Mesenchymal stem cell (in vitro differentiated cells and primary cell): ENCODE measurements at regions not wholly inside any gene's neighbourhood (a gene's known extent, or its start where the extent isn't known, plus 50 kb on each side); places are given as distances from the start of the nearest gene placed in this dataset.

ENCODE experiments used
- DNase-seq: peaks from one replicate; pipeline ENCODE4 v3.0.0-alpha.2; 2013
- H2AFZ ChIP-seq: one replicate; pipeline ENCODE4 v1.6.1; 2013; ENCODE audit warnings: low read depth, mild to moderate bottlenecking, control low read depth, inconsistent platforms, low read length, moderate library complexity
- H2AK5ac ChIP-seq: 2 replicates; pipeline ENCODE4 v1.6.1; 2013; ENCODE audit warnings: low read length, moderate library complexity, mild to moderate bottlenecking, inconsistent platforms; ENCODE audit not compliant: severe bottlenecking
- H2BK120ac ChIP-seq: one replicate; pipeline ENCODE4 v1.6.1; 2013; ENCODE audit warnings: low read depth, mild to moderate bottlenecking, inconsistent platforms, low read length, moderate library complexity
- H2BK12ac ChIP-seq, 2 experiments: one replicate each; pipeline ENCODE4 v1.6.1; 2013; ENCODE audit warnings: inconsistent platforms in 2 of 2, low read length in 2 of 2, mild to moderate bottlenecking in 2 of 2, moderate library complexity in 2 of 2, control low read depth in 1 of 2
- H2BK15ac ChIP-seq: one replicate; pipeline ENCODE4 v1.6.1; 2013; ENCODE audit warnings: mild to moderate bottlenecking, low read depth, inconsistent platforms; ENCODE audit not compliant: poor library complexity, severe bottlenecking
- H2BK5ac ChIP-seq: 2 replicates; pipeline ENCODE4 v1.6.1; 2013; ENCODE audit warnings: low read depth, mild to moderate bottlenecking, low read length, control low read depth, inconsistent platforms; ENCODE audit not compliant: poor library complexity, severe bottlenecking
- H3K14ac ChIP-seq, 2 experiments: one replicate each; pipeline ENCODE4 v1.6.1; 2013; ENCODE audit warnings: inconsistent platforms in 2 of 2, low read length in 2 of 2, control low read depth in 1 of 2, mild to moderate bottlenecking in 1 of 2, moderate library complexity in 1 of 2
- H3K18ac ChIP-seq, 2 experiments: one replicate each; pipeline ENCODE4 v1.6.1; 2013; ENCODE audit warnings: inconsistent platforms in 2 of 2, low read length in 2 of 2, control low read depth in 1 of 2, low read depth in 1 of 2, mild to moderate bottlenecking in 1 of 2
- H3K23ac ChIP-seq, 2 experiments: one replicate each; pipeline ENCODE4 v1.6.1; 2013; ENCODE audit warnings: inconsistent platforms in 2 of 2, low read length in 2 of 2, mild to moderate bottlenecking in 2 of 2, moderate library complexity in 2 of 2, control low read depth in 1 of 2
- H3K27ac ChIP-seq: 2 replicates; pipeline ENCODE4 v1.5.1; 2013; ENCODE audit warnings: mild to moderate bottlenecking, moderate library complexity, low read length, control low read depth, inconsistent platforms; ENCODE audit not compliant: poor library complexity, severe bottlenecking
- H3K27me3 ChIP-seq, 2 experiments: 2 replicates each; pipeline versions ENCODE4 v1.6.1 to v1.7.0; 2013; ENCODE audit warnings: low read length in 2 of 2, mild to moderate bottlenecking in 2 of 2, moderate library complexity in 2 of 2, control low read depth in 1 of 2, inconsistent platforms in 1 of 2; ENCODE audit not compliant: control insufficient read depth in 1 of 2, insufficient read depth in 1 of 2
- H3K36me3 ChIP-seq, 2 experiments: 2 replicates each; pipeline versions ENCODE4 v1.6.1 to v1.7.0; 2013; ENCODE audit warnings: low read length in 2 of 2, control low read depth in 1 of 2, inconsistent platforms in 1 of 2, low read depth in 1 of 2, mild to moderate bottlenecking in 1 of 2; ENCODE audit not compliant: insufficient read depth in 2 of 2, control insufficient read depth in 1 of 2
- H3K4ac ChIP-seq, 2 experiments: one replicate each; pipeline ENCODE4 v1.6.1; 2013; ENCODE audit warnings: inconsistent platforms in 2 of 2, low read length in 2 of 2, mild to moderate bottlenecking in 2 of 2, moderate library complexity in 2 of 2, control low read depth in 1 of 2, low read depth in 1 of 2
- H3K4me1 ChIP-seq: 2 replicates; pipeline ENCODE4 v1.6.1; 2013; ENCODE audit warnings: low read depth, low read length, control low read depth; ENCODE audit not compliant: control insufficient read depth, insufficient read depth
- H3K4me2 ChIP-seq: 2 replicates; pipeline ENCODE4 v1.6.1; 2013; ENCODE audit warnings: low read length, mild to moderate bottlenecking, inconsistent platforms; ENCODE audit not compliant: poor library complexity, severe bottlenecking
- H3K4me3 ChIP-seq, 2 experiments: 2 replicates each; pipeline versions ENCODE4 v1.5.1 to v1.7.0; 2013; ENCODE audit warnings: low read length in 2 of 2, mild to moderate bottlenecking in 2 of 2, control low read depth in 1 of 2, low read depth in 1 of 2; ENCODE audit not compliant: insufficient read depth in 1 of 2
- H3K79me1 ChIP-seq: replicated peaks from 2 replicates; pipeline ENCODE4 v1.6.1; 2013; ENCODE audit warnings: mild to moderate bottlenecking, control low read depth, low read length, inconsistent platforms; ENCODE audit not compliant: poor library complexity, severe bottlenecking
- H3K9ac ChIP-seq: 2 replicates; pipeline ENCODE4 v1.7.0; 2013; ENCODE audit warnings: mild to moderate bottlenecking, low read length, moderate library complexity
- H3K9me3 ChIP-seq: 2 replicates; pipeline ENCODE4 v1.7.0; 2013; ENCODE audit warnings: mild to moderate bottlenecking, low read length; ENCODE audit not compliant: control insufficient read depth
- H4K8ac ChIP-seq: one replicate; pipeline ENCODE4 v1.6.1; 2013; ENCODE audit warnings: inconsistent platforms, mild to moderate bottlenecking, low read length, moderate library complexity
- H4K91ac ChIP-seq: one replicate; pipeline ENCODE4 v1.6.1; 2013; ENCODE audit warnings: mild to moderate bottlenecking, low read length, inconsistent platforms
- WGBS: methylation state at CpG from one replicate; pipeline ENCODE4 v1.1.7; 2013; ENCODE audit warnings: mixed read lengths; 5-methylcytosine and 5-hydroxymethylcytosine counted together

GRCh38 chr9:75197561-75197960 lies 109.2 kb downstream of the OSTF1 start:
- Histone ChIP-seq H2AK5ac (no peak overlapping the region), H3K27ac (no peak overlapping the region), H3K23ac (peak overlapping the region in 1 of 2 experiments; percentile 72), H3K4me1 (no peaks in the 10 kb centered on the region), H3K9me3 (no peaks in the 10 kb centered on the region), H3K4me3 (no peak overlapping the region), H4K91ac (no peak overlapping the region), H2BK120ac (no peak overlapping the region), H2BK12ac (no peak overlapping the region), H3K4me2 (no peak overlapping the region), H3K9ac (no peak overlapping the region), H2BK5ac (no peak overlapping the region), H4K8ac (no peak overlapping the region), H3K14ac (no peak overlapping the region), H3K79me1 (no peaks in the 10 kb centered on the region), H2BK15ac (no peak overlapping the region), H3K18ac (no peak overlapping the region), H3K27me3 (no peaks in the 10 kb centered on the region), H2AFZ (no peak overlapping the region), H3K4ac (no peak overlapping the region), H3K36me3 (no peaks in the 10 kb centered on the region)
- DNase-seq: no peak
- 70% methylated on average over 3 of the region's 5 CpGs for WGBS

DNA sequence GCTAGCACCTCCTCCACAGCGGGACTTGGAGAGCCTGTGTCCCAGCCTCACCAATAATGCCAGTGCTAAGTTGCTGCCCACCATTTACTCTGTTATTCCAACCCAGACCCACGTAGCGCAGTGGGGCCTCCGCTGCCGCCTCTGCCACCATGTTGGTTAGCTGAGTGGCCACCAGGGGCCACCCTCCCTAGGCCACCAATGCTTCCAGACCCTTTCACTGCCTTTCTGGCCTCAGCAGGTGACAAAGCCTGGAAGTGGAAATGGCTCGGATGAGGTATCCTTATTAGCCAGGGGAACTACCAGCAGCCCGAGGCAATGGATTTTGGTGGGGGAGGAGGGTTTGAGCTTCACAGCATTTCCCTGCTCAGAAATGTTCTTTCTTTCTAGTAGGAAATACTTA lies 110.1 kb downstream of the OSTF1 start:
- H3K36me3 ChIP-seq: no peaks in the 10 kb centered on the region
- H3K4me2 ChIP-seq: no peak overlapping the region
- no peak overlapping the region for H2BK120ac ChIP-seq
- no peak for DNase-seq
- no peak overlapping the region for H2AFZ ChIP-seq
- H3K4ac ChIP-seq: no peak overlapping the region
- H3K23ac ChIP-seq: no peak overlapping the region
- no peak overlapping the region for H2BK12ac ChIP-seq
- no peaks in the 10 kb centered on the region for H3K9me3 ChIP-seq
- H3K9ac ChIP-seq: no peak overlapping the region
- no peaks in the 10 kb centered on the region for H3K79me1 ChIP-seq
- H2BK15ac ChIP-seq: no peak overlapping the region
- no peak overlapping the region for H3K18ac ChIP-seq
- no peak overlapping the region for H3K27ac ChIP-seq
- H3K27me3 ChIP-seq: no peaks in the 10 kb centered on the region
- no peaks in the 10 kb centered on the region for H3K4me1 ChIP-seq
- H2BK5ac ChIP-seq: no peak overlapping the region
- H4K8ac ChIP-seq: no peak overlapping the region
- no peak overlapping the region for H3K14ac ChIP-seq
- H2AK5ac ChIP-seq: no peak overlapping the region
- H4K91ac ChIP-seq: no peak overlapping the region
- H3K4me3 ChIP-seq: no peak overlapping the region
- 96% methylated on average over 7 of the region's 7 CpGs for WGBS

DNA sequence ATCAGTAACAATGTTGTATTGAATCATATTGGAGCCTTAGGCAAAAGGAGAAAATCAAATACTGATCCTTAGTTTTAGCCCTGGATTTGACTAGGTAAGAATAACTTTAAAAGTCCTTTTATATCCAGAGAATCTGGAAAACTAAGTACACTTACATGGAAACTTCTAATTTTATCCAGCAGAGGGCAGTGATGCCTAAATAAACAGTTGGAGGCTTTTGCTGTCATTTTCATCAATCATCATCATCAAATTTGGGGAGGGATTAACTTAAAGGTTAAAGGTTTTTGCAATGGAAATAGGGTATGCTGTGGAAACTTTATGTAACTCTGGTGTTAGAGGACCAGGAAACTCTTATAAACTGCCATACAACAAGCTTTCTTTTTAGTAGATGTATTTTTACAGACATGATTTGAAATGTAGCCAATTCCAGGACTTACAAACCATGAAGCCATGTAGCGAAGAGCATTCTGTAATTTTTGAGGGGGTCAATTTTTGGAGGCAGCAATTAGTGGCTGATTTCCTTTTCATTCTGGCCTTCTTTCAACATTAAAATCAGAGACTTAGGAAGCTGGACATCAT lies 112.7 kb downstream of the OSTF1 start:
- H2BK120ac ChIP-seq: no peak overlapping the region
- no peak overlapping the region for H3K9ac ChIP-seq
- no peak overlapping the region for H2BK15ac ChIP-seq
- H3K4me2 ChIP-seq: no peak overlapping the region
- H4K8ac ChIP-seq: no peak overlapping the region
- H3K79me1 ChIP-seq: no peaks in the 10 kb centered on the region
- H2BK5ac ChIP-seq: no peak overlapping the region
- DNase-seq: peak; percentile 46
- H3K27ac ChIP-seq: no peak overlapping the region
- no peak overlapping the region for H2AK5ac ChIP-seq
- WGBS: 56% methylated on average over 1 of the region's 1 CpG
- H3K23ac ChIP-seq: no peak overlapping the region
- no peak overlapping the region for H4K91ac ChIP-seq
- no peaks in the 10 kb centered on the region for H3K4me1 ChIP-seq
- H2AFZ ChIP-seq: no peak overlapping the region
- no peaks in the 10 kb centered on the region for H3K27me3 ChIP-seq
- H3K9me3 ChIP-seq: no peaks in the 10 kb centered on the region
- H3K14ac ChIP-seq: no peak overlapping the region
- H3K18ac ChIP-seq: no peak overlapping the region
- H3K4ac ChIP-seq: no peak overlapping the region
- no peak overlapping the region for H3K4me3 ChIP-seq
- no peaks in the 10 kb centered on the region for H3K36me3 ChIP-seq
- no peak overlapping the region for H2BK12ac ChIP-seq

DNA sequence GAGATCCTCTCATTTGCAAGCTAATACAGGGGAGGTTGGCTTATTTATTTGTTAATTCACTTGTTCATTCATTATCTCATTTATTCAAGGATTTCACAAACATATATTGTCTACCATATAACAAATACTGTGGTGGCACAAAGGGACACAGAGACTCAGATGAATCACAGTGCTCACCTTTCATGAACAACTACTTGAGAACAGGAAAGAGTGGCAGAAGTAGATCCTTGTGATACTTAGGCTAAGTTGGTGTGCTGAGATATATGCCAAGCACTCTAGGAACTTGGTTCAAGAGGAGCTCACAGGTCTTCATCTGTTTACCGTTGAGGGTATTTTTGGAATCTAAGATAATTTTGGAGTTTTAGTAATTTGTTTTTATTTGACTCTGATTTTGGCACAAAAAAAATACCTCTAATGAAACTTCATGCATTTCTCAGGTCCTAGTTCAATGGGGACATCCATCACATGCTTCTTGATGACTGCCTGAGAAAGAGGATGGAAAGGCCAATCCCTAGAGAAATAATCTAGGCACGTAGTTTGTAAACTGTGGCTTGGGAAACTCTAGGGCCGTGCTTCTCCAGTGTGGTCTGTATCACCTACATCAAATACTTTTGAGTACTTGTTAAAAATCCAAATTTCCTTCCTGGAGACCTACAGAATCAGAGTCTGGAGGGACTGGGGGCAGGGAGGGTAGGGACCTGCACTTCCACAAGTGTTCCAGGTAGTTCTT lies 113.3 kb downstream of the OSTF1 start:
- Histone ChIP-seq H3K9me3 (no peaks in the 10 kb centered on the region), H2AFZ (no peak overlapping the region), H3K4me1 (no peaks in the 10 kb centered on the region), H3K23ac (no peak overlapping the region), H3K27ac (no peak overlapping the region), H4K91ac (no peak overlapping the region), H3K9ac (no peak overlapping the region), H4K8ac (no peak overlapping the region), H3K36me3 (no peaks in the 10 kb centered on the region), H2BK5ac (no peak overlapping the region), H3K79me1 (no peaks in the 10 kb centered on the region), H3K14ac (no peak overlapping the region), H2BK120ac (no peak overlapping the region), H3K27me3 (no peaks in the 10 kb centered on the region), H2BK15ac (no peak overlapping the region), H3K4me2 (no peak overlapping the region), H3K4ac (no peak overlapping the region), H3K4me3 (no peak overlapping the region), H3K18ac (no peak overlapping the region), H2AK5ac (no peak overlapping the region), H2BK12ac (no peak overlapping the region)
- DNase-seq: no peak
- no CpG with 5 or more reads among the region's 3 CpGs for WGBS
